ENCODE measurements at regions not wholly inside any gene's neighbourhood (a gene's known extent, or its start where the extent isn't known, plus 50 kb on each side); places are given as distances from the start of the nearest gene placed in this dataset.

- Histone ChIP-seq H3K27me3 (replicated peaks) (no peaks in the 10 kb centered on the region), H3K27ac (peak overlapping the region; percentile 71), H3K36me3 (replicated peaks) (no peaks in the 10 kb centered on the region), H3K4me3 (ENCODE audit: low read depth, low read length) (no peak overlapping the region)
- no peak for DNase-seq
- in situ Hi-C loops (cut with HindIII; ENCODE audit: low pct_ligation_motif_present, low sequenced_read_pairs) = no loop called here
- TF ChIP-seq CTCF (IDR thresholded peaks at IDR 0.05; ENCODE audit: low read depth, low read length, missing control alignments) = no peak
Measured at GRCh38 chr10:94043431-94043990, 49.8 kb downstream of the PLCE1 start.

- no peak for DNase-seq
- Histone ChIP-seq H3K4me3 (ENCODE audit: low read depth, low read length) (no peak overlapping the region), H3K36me3 (replicated peaks) (no peaks in the 10 kb centered on the region), H3K27me3 (replicated peaks) (no peaks in the 10 kb centered on the region), H3K27ac (no peak overlapping the region)
- TF ChIP-seq CTCF (IDR thresholded peaks at IDR 0.05; ENCODE audit: low read depth, low read length, missing control alignments) = no peak
- in situ Hi-C loops (cut with HindIII; ENCODE audit: low pct_ligation_motif_present, low sequenced_read_pairs) = no loop called here
Measured at GRCh38 chr10:94046098-94046497, 52.4 kb downstream of the PLCE1 start.

- no peak overlapping the region for H3K4me3 ChIP-seq (ENCODE audit: low read depth, low read length)
- H3K27me3 ChIP-seq (replicated peaks) = no peaks in the 10 kb centered on the region
- in situ Hi-C loops (cut with HindIII; ENCODE audit: low pct_ligation_motif_present, low sequenced_read_pairs) = no loop called here
- TF ChIP-seq CTCF (IDR thresholded peaks at IDR 0.05; ENCODE audit: low read depth, low read length, missing control alignments) = no peak
- DNase-seq = no peak
- no peaks in the 10 kb centered on the region for H3K36me3 ChIP-seq (replicated peaks)
- H3K27ac ChIP-seq = no peak overlapping the region
Measured at GRCh38 chr10:94047293-94047692, 53.6 kb downstream of the PLCE1 start.

- no peak overlapping the region for H3K4me3 ChIP-seq (ENCODE audit: low read depth, low read length)
- H3K27ac ChIP-seq = no peak overlapping the region
- in situ Hi-C loops (cut with HindIII; ENCODE audit: low pct_ligation_motif_present, low sequenced_read_pairs) = no loop called here
- no peak for DNase-seq
- TF ChIP-seq CTCF (IDR thresholded peaks at IDR 0.05; ENCODE audit: low read depth, low read length, missing control alignments) = no peak
- H3K27me3 ChIP-seq (replicated peaks) = no peaks in the 10 kb centered on the region
- no peaks in the 10 kb centered on the region for H3K36me3 ChIP-seq (replicated peaks)
Measured at GRCh38 chr10:94049911-94050310, 56.2 kb downstream of the PLCE1 start.

- no peak overlapping the region for H3K4me3 ChIP-seq (ENCODE audit: low read depth, low read length)
- no peaks in the 10 kb centered on the region for H3K27me3 ChIP-seq (replicated peaks)
- no peak overlapping the region for H3K27ac ChIP-seq
- no peaks in the 10 kb centered on the region for H3K36me3 ChIP-seq (replicated peaks)
- in situ Hi-C loops (cut with HindIII; ENCODE audit: low pct_ligation_motif_present, low sequenced_read_pairs) = no loop called here
- no peak for TF ChIP-seq CTCF (IDR thresholded peaks at IDR 0.05; ENCODE audit: low read depth, low read length, missing control alignments)
- no peak for DNase-seq
Measured at GRCh38 chr10:94052281-94052680, 58.5 kb downstream of the PLCE1 start.

Measured in brain microvascular endothelial cell (primary cell).